ENCODE measurements at regions not wholly inside any gene's neighbourhood (a gene's known extent, or its start where the extent isn't known, plus 50 kb on each side); places are given as distances from the start of the nearest gene placed in this dataset.

GRCh38 chr13:94886191-94886590 is 173.8 kb upstream of the SOX21 start:
- no peak for TF ChIP-seq CTCF (IDR thresholded peaks at IDR 0.05)
- TF ChIP-seq EZH2phosphoT487 (IDR thresholded peaks at IDR 0.05) = no peak

All from neural progenitor cell (in vitro differentiated cells).